ENCODE measurements at regions not wholly inside any gene's neighbourhood (a gene's known extent, or its start where the extent isn't known, plus 50 kb on each side); places are given as distances from the start of the nearest gene placed in this dataset.

GRCh38 chr12:71354871-71355270 is 84.7 kb upstream of the LGR5 start:
- Mint-ChIP-seq H3K4me3 (ENCODE audit: low read depth, unreplicated experiment) (no peak overlapping the region), H3K27ac (ENCODE audit: unreplicated experiment) (no peak overlapping the region), H3K36me3 (ENCODE audit: insufficient read depth, unreplicated experiment) (no peaks in the 10 kb centered on the region), H3K4me1 (ENCODE audit: low read depth, unreplicated experiment) (no peaks in the 10 kb centered on the region), H3K9me3 (ENCODE audit: low read depth, unreplicated experiment) (peaks cover 3% of the 10 kb centered on the region), H3K27me3 (ENCODE audit: unreplicated experiment) (no peaks in the 10 kb centered on the region)
- intact Hi-C loops (cut with micrococcal nuclease; ENCODE audit: unreplicated experiment) = no loop called here
- no peak for DNase-seq
- BruUV-seq (replicated peaks) = no TSS peak
- CTCF ChIA-PET = no interaction called here
- TF ChIP-seq, protein P1, sequence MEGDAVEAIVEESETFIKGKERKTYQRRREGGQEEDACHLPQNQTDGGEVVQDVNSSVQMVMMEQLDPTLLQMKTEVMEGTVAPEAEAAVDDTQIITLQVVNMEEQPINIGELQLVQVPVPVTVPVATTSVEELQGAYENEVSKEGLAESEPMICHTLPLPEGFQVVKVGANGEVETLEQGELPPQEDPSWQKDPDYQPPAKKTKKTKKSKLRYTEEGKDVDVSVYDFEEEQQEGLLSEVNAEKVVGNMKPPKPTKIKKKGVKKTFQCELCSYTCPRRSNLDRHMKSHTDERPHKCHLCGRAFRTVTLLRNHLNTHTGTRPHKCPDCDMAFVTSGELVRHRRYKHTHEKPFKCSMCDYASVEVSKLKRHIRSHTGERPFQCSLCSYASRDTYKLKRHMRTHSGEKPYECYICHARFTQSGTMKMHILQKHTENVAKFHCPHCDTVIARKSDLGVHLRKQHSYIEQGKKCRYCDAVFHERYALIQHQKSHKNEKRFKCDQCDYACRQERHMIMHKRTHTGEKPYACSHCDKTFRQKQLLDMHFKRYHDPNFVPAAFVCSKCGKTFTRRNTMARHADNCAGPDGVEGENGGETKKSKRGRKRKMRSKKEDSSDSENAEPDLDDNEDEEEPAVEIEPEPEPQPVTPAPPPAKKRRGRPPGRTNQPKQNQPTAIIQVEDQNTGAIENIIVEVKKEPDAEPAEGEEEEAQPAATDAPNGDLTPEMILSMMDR (IDR thresholded peaks at IDR 0.05; ENCODE audit: unreplicated experiment) = no peak

DNA sequence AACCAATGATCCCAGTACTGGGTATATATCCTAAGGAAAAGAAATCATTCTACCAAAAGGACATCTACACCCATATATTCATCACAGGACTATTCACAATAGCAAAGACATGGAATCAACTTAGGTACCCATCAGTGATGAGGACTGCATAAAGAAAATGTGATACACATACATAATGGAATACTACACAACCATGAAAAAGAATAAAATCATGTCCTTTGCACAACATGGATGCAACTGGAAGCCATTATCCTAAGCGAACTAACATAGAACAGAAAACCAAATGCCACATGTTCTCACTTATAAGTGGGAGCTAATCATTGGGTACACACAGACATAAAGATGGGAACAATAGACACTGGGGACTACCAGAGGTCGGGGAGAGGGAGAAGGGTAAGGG is 86.0 kb upstream of the LGR5 start:
- H3K27me3 Mint-ChIP-seq (ENCODE audit: unreplicated experiment) = no peaks in the 10 kb centered on the region
- TF ChIP-seq, protein P1 (IDR thresholded peaks at IDR 0.05; ENCODE audit: unreplicated experiment) = no peak
- no peak for DNase-seq
- no peaks in the 10 kb centered on the region for H3K9me3 Mint-ChIP-seq (ENCODE audit: low read depth, unreplicated experiment)
- no peak overlapping the region for H3K27ac Mint-ChIP-seq (ENCODE audit: unreplicated experiment)
- no peaks in the 10 kb centered on the region for H3K4me1 Mint-ChIP-seq (ENCODE audit: low read depth, unreplicated experiment)
- intact Hi-C loops (cut with micrococcal nuclease; ENCODE audit: unreplicated experiment) = no loop called here
- BruUV-seq (replicated peaks) = no TSS peak
- H3K4me3 Mint-ChIP-seq (ENCODE audit: low read depth, unreplicated experiment) = no peak overlapping the region
- CTCF ChIA-PET = no interaction called here
- H3K36me3 Mint-ChIP-seq (ENCODE audit: insufficient read depth, unreplicated experiment) = no peaks in the 10 kb centered on the region

DNA sequence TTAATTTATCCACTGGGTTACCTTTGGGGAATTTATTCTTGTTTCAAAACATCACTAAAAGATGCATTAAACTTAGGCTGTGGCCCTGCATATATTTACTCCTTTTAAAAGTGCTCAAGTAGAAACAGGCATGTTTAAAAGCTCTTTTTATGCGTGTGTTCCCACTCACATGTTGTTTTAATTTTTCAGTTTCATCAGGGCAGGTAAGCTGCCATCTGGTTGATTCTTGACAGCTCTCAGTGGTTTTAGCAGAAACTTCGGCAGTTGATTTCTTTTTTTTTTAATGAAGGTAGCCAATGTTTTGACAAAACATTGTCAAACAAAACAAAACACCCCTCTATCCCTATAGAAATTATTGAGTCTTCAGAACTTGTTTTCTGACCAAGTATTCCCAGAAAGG is 89.6 kb upstream of the LGR5 start:
- H3K4me3 Mint-ChIP-seq (ENCODE audit: low read depth, unreplicated experiment) = no peak overlapping the region
- intact Hi-C loops (cut with micrococcal nuclease; ENCODE audit: unreplicated experiment) = no loop called here
- H3K36me3 Mint-ChIP-seq (ENCODE audit: insufficient read depth, unreplicated experiment) = no peaks in the 10 kb centered on the region
- no peak for DNase-seq
- TF ChIP-seq, protein P1 (IDR thresholded peaks at IDR 0.05; ENCODE audit: unreplicated experiment) = no peak
- no peaks in the 10 kb centered on the region for H3K9me3 Mint-ChIP-seq (ENCODE audit: low read depth, unreplicated experiment)
- no peaks in the 10 kb centered on the region for H3K27me3 Mint-ChIP-seq (ENCODE audit: unreplicated experiment)
- H3K4me1 Mint-ChIP-seq (ENCODE audit: low read depth, unreplicated experiment) = no peaks in the 10 kb centered on the region
- no peak overlapping the region for H3K27ac Mint-ChIP-seq (ENCODE audit: unreplicated experiment)
- CTCF ChIA-PET = no interaction called here
- BruUV-seq (replicated peaks) = no TSS peak

- H3K27me3 Mint-ChIP-seq (ENCODE audit: unreplicated experiment) = no peaks in the 10 kb centered on the region
- BruUV-seq (replicated peaks) = no TSS peak
- H3K27ac Mint-ChIP-seq (ENCODE audit: unreplicated experiment) = no peak overlapping the region
- no peak overlapping the region for H3K4me3 Mint-ChIP-seq (ENCODE audit: low read depth, unreplicated experiment)
- DNase-seq = no peak
- no peaks in the 10 kb centered on the region for H3K4me1 Mint-ChIP-seq (ENCODE audit: low read depth, unreplicated experiment)
- CTCF ChIA-PET = interaction anchor here (0.7 kb wide), 1 partner anchor 409 kb away, joined by 3 read pairs; no protein-coding TSS in a partner anchor
- H3K9me3 Mint-ChIP-seq (ENCODE audit: low read depth, unreplicated experiment) = peaks cover 6% of the 10 kb centered on the region
- no peaks in the 10 kb centered on the region for H3K36me3 Mint-ChIP-seq (ENCODE audit: insufficient read depth, unreplicated experiment)
- TF ChIP-seq, protein P1 (IDR thresholded peaks at IDR 0.05; ENCODE audit: unreplicated experiment) = no peak
- intact Hi-C loops (cut with micrococcal nuclease; ENCODE audit: unreplicated experiment) = no loop called here
These were observed 100.7 kb upstream of the LGR5 start for GRCh38 chr12:71338933-71339332.

DNA sequence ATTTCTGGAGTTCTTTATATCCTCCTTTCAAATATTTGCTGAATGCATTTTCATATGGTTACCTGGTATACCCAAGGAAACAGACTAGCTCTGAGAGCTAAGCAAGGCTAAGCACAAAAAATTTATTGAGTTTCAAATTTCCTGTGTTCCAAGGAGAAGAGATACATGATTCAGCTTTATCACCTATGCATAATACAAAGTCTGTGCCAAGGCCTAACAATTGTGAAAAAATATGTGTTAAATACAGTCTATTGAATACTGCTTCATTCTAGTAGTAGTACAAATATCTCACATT is 103.7 kb upstream of the LGR5 start:
- intact Hi-C loops (cut with micrococcal nuclease; ENCODE audit: unreplicated experiment) = no loop called here
- CTCF ChIA-PET = no interaction called here

More for the DNA sequence above, 103.7 kb upstream of the LGR5 start:
- TF ChIP-seq, protein P1 (IDR thresholded peaks at IDR 0.05; ENCODE audit: unreplicated experiment) = no peak
- H3K4me1 Mint-ChIP-seq (ENCODE audit: low read depth, unreplicated experiment) = no peaks in the 10 kb centered on the region
- DNase-seq = no peak
- H3K27ac Mint-ChIP-seq (ENCODE audit: unreplicated experiment) = no peak overlapping the region
- H3K4me3 Mint-ChIP-seq (ENCODE audit: low read depth, unreplicated experiment) = no peak overlapping the region
- no peaks in the 10 kb centered on the region for H3K27me3 Mint-ChIP-seq (ENCODE audit: unreplicated experiment)
- no peaks in the 10 kb centered on the region for H3K36me3 Mint-ChIP-seq (ENCODE audit: insufficient read depth, unreplicated experiment)
- peaks cover 4% of the 10 kb centered on the region for H3K9me3 Mint-ChIP-seq (ENCODE audit: low read depth, unreplicated experiment)
- BruUV-seq (replicated peaks) = no TSS peak

All from Calu3 (cell line).